HG03159 (cell line): ENCODE measurements at regions not wholly inside any gene's neighbourhood (a gene's known extent, or its start where the extent isn't known, plus 50 kb on each side); places are given as distances from the start of the nearest gene placed in this dataset.
A peak's percentile ranks its signal among the peaks of the same experiment; 100 is the strongest.
"Not testable (repeated sequence)": the region's sequence is repeated elsewhere in the genome, so short reads cannot be mapped to it uniquely, and the experiment has no call there.

Experiments
- ATAC-seq: cut with Tn5 transposase; IDR thresholded peaks from one replicate; pipeline ENCODE4 v1.9.1; 2021; ENCODE audit warnings: mild to moderate bottlenecking, moderate library complexity; ENCODE audit not compliant: unreplicated experiment

- ATAC-seq: no peak
Observed at GRCh38 chr10:23945845-23946244, 263.1 kb upstream of the KIAA1217 start.

- ATAC-seq: no peak
Observed at GRCh38 chr10:23951841-23952240, 257.1 kb upstream of the KIAA1217 start.

GRCh38 chr10:23955456-23956225, 253.3 kb upstream of the KIAA1217 start:
- no peak for ATAC-seq

- no peak for ATAC-seq
Observed at GRCh38 chr10:23965123-23965522, 243.8 kb upstream of the KIAA1217 start.

- ATAC-seq: no peak
Observed at GRCh38 chr10:23965880-23966279, 243.1 kb upstream of the KIAA1217 start.

- no peak for ATAC-seq
Observed at GRCh38 chr10:23966504-23967051, 242.4 kb upstream of the KIAA1217 start.

- ATAC-seq: no peak
Observed at GRCh38 chr10:23968301-23968700, 240.6 kb upstream of the KIAA1217 start.

GRCh38 chr10:23974746-23975272, 234.1 kb upstream of the KIAA1217 start:
- ATAC-seq: no peak

GRCh38 chr10:23975431-23975830, 233.5 kb upstream of the KIAA1217 start:
- ATAC-seq: no peak

GRCh38 chr10:23976275-23976674, 232.7 kb upstream of the KIAA1217 start:
- ATAC-seq: no peak

GRCh38 chr10:23978317-23978716, 230.6 kb upstream of the KIAA1217 start:
- no peak for ATAC-seq

- no peak for ATAC-seq
Observed at GRCh38 chr10:23980094-23980493, 228.8 kb upstream of the KIAA1217 start.

GRCh38 chr10:23981520-23982309, 227.2 kb upstream of the KIAA1217 start:
- ATAC-seq: no peak

- not testable (repeated sequence) for ATAC-seq
Observed at GRCh38 chr10:23984405-23984804, 224.5 kb upstream of the KIAA1217 start.

GRCh38 chr10:23988006-23988405, 220.9 kb upstream of the KIAA1217 start:
- no peak for ATAC-seq

- peak; percentile 82 for ATAC-seq
Observed at GRCh38 chr10:23994459-23995046, 214.4 kb upstream of the KIAA1217 start.

GRCh38 chr10:23999445-23999844, 209.5 kb upstream of the KIAA1217 start:
- ATAC-seq: no peak

- ATAC-seq: no peak
Observed at GRCh38 chr10:24000271-24000813, 208.6 kb upstream of the KIAA1217 start.

GRCh38 chr10:24006741-24007140, 202.2 kb upstream of the KIAA1217 start:
- no peak for ATAC-seq

- no peak for ATAC-seq
Observed at GRCh38 chr10:24007359-24007758, 201.6 kb upstream of the KIAA1217 start.
